Activated CD4-positive, alpha-beta T cell treated with anti-CD3 and anti-CD28 coated beads for 36 hours (primary cell): ENCODE measurements at regions not wholly inside any gene's neighbourhood (a gene's known extent, or its start where the extent isn't known, plus 50 kb on each side); places are given as distances from the start of the nearest gene placed in this dataset.
"Not testable (repeated sequence)": the region's sequence is repeated elsewhere in the genome, so short reads cannot be mapped to it uniquely, and the experiment has no call there.

ENCODE experiments used
- ATAC-seq: fragments of 200-7000 bp; cut with Tn5 transposase; one replicate; pipeline ENCODE4 v1.10.0; 2021; ENCODE audit warnings: mild to moderate bottlenecking, moderate library complexity
- CTCF ChIA-PET: fragments of 350-600 bp; sonication (Branson Sonifier 250); formaldehyde crosslinking; loops from one replicate; lab custom pipeline; 2021; ENCODE audit warnings: antibody characterized with exemption; lab: Charles Lee
- POLR2A ChIA-PET: fragments of 350-600 bp; sonication (Branson Sonifier 250); formaldehyde crosslinking; loops from one replicate; lab custom pipeline; 2021; ENCODE audit warnings: antibody characterized with exemption, inconsistent platforms; lab: Charles Lee
- DNase-seq: peaks from one replicate; pipeline ENCODE4 v3.0.0-alpha.2; 2020
- H3K27ac Mint-ChIP-seq: one replicate; pipeline ENCODE4 v1.8.0; 2021; ENCODE audit warnings: mixed read lengths
- H3K27me3 Mint-ChIP-seq: one replicate; pipeline ENCODE4 v1.8.0; 2021; ENCODE audit warnings: mixed read lengths
- H3K36me3 Mint-ChIP-seq: one replicate; pipeline ENCODE4 v1.8.0; 2021; ENCODE audit warnings: low read depth, mixed read lengths
- H3K4me1 Mint-ChIP-seq: one replicate; pipeline ENCODE4 v1.8.0; 2021; ENCODE audit warnings: mixed read lengths
- H3K4me3 Mint-ChIP-seq: one replicate; pipeline ENCODE4 v1.8.0; 2021; ENCODE audit warnings: mild to moderate bottlenecking, moderate library complexity, mixed read lengths
- H3K9me3 Mint-ChIP-seq: one replicate; pipeline ENCODE4 v1.8.0; 2021; ENCODE audit warnings: low read depth, mixed read lengths
- intact Hi-C, 2 experiments: fragments of 100-400 bp; cut with DNase I in 1 of 2; cut with micrococcal nuclease in 1 of 2; formaldehyde crosslinking; loops; one replicate each; pipeline versions ENCODE4 v1.14.2 to v1.15.1; 2022 to 2024; cut with DNase I, micrococcal nuclease

GRCh38 chr3:138890555-138891187 lies 55.9 kb upstream of the PIK3CB start:
- DNase-seq = no peak
- peak; percentile 36 for ATAC-seq
- CTCF ChIA-PET = interaction anchor here (0.6 to 1.4 kb wide), 4 partner anchors 25 to 473 kb away, joined by 3 read pairs; no protein-coding TSS in a partner anchor
- Mint-ChIP-seq H3K27ac (no peak overlapping the region), H3K27me3 (no peaks in the 10 kb centered on the region), H3K36me3 (no peaks in the 10 kb centered on the region), H3K4me1 (peaks cover 2% of the 10 kb centered on the region), H3K4me3 (no peak overlapping the region), H3K9me3 (no peaks in the 10 kb centered on the region)
- POLR2A ChIA-PET = no interaction called here
- intact Hi-C loops = no loop called here

GRCh38 chr3:138889792-138890191 lies 55.1 kb upstream of the PIK3CB start:
- intact Hi-C loops = no loop called here
- no peaks in the 10 kb centered on the region for H3K9me3 Mint-ChIP-seq
- H3K4me1 Mint-ChIP-seq = peaks cover 2% of the 10 kb centered on the region
- no peak overlapping the region for H3K4me3 Mint-ChIP-seq
- ATAC-seq = no peak
- H3K27me3 Mint-ChIP-seq = no peaks in the 10 kb centered on the region
- ChIA-PET CTCF (interaction anchor here (1.2 kb wide), 2 partner anchors 26 to 472 kb away, joined by 3 to 6 read pairs; no protein-coding TSS in a partner anchor), POLR2A (no interaction called here)
- no peak overlapping the region for H3K27ac Mint-ChIP-seq
- no peak for DNase-seq
- no peaks in the 10 kb centered on the region for H3K36me3 Mint-ChIP-seq

- ChIA-PET POLR2A (no interaction called here), CTCF (interaction anchor here (1.2 kb wide), 1 partner anchor 27 kb away, joined by 6 read pairs; no protein-coding TSS in a partner anchor)
- ATAC-seq (peak; percentile 61), DNase-seq (no peak)
- intact Hi-C loops = no loop called here
- Mint-ChIP-seq H3K36me3 (no peaks in the 10 kb centered on the region), H3K4me1 (peaks cover 2% of the 10 kb centered on the region), H3K27me3 (no peaks in the 10 kb centered on the region), H3K27ac (no peak overlapping the region), H3K9me3 (no peaks in the 10 kb centered on the region), H3K4me3 (no peak overlapping the region)
Observed at GRCh38 chr3:138888560-138888959, 53.8 kb upstream of the PIK3CB start.

- CTCF ChIA-PET = not testable (repeated sequence)
Observed at GRCh38 chr3:138886096-138886495, 51.4 kb upstream of the PIK3CB start.

More at GRCh38 chr3:138886096-138886495, 51.4 kb upstream of the PIK3CB start:
- DNase-seq, H3K27me3 Mint-ChIP-seq, intact Hi-C loops, H3K9me3 Mint-ChIP-seq, H3K4me1 Mint-ChIP-seq, H3K27ac Mint-ChIP-seq, H3K36me3 Mint-ChIP-seq, ATAC-seq, H3K4me3 Mint-ChIP-seq, POLR2A ChIA-PET: not testable (repeated sequence)
